GM12865 (cell line): ENCODE measurements at regions not wholly inside any gene's neighbourhood (a gene's known extent, or its start where the extent isn't known, plus 50 kb on each side); places are given as distances from the start of the nearest gene placed in this dataset.
"Not testable (repeated sequence)": the region's sequence is repeated elsewhere in the genome, so short reads cannot be mapped to it uniquely, and the experiment has no call there.

Experiments
- DNase-seq: peaks from one replicate; pipeline ENCODE4 v3.0.0; 2010; ENCODE audit warnings: low read depth
- H3K4me3 ChIP-seq: 2 replicates; pipeline ENCODE4 v1.5.1; 2011; ENCODE audit warnings: mild to moderate bottlenecking, low read depth, low read length, control low read depth
- TF ChIP-seq, protein P1 (sequence below): IDR thresholded peaks from 2 replicates; pipeline ENCODE4 v1.5.1; 2011; ENCODE audit warnings: low read length, control low read depth, low read depth, inconsistent platforms; ENCODE audit not compliant: insufficient read depth; ENCODE audit errors: missing control alignments

DNA sequence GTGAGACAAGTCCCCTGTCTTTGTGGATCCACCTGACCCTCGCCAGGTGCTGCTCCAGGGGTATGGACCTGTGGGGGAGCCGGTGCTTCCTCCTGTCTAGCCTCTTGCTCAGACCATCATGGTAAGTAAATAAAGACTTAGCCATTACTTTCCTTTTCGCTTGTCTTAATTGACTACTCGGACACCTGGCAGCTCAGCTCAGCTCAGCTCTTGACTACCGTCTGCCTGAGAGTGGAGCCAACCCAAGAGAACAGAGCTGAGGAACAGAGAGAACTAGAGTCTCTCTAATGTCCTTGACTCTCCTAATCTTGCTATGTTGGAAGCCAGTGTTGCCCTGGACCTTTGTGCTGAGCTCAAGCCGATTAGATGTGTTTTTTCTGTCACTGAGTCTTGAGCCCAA is 170.3 kb upstream of the CXCR4 start:
- DNase-seq, result no peak
- no peak overlapping the region for H3K4me3 ChIP-seq
- TF ChIP-seq, protein P1, sequence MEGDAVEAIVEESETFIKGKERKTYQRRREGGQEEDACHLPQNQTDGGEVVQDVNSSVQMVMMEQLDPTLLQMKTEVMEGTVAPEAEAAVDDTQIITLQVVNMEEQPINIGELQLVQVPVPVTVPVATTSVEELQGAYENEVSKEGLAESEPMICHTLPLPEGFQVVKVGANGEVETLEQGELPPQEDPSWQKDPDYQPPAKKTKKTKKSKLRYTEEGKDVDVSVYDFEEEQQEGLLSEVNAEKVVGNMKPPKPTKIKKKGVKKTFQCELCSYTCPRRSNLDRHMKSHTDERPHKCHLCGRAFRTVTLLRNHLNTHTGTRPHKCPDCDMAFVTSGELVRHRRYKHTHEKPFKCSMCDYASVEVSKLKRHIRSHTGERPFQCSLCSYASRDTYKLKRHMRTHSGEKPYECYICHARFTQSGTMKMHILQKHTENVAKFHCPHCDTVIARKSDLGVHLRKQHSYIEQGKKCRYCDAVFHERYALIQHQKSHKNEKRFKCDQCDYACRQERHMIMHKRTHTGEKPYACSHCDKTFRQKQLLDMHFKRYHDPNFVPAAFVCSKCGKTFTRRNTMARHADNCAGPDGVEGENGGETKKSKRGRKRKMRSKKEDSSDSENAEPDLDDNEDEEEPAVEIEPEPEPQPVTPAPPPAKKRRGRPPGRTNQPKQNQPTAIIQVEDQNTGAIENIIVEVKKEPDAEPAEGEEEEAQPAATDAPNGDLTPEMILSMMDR, result no peak

DNA sequence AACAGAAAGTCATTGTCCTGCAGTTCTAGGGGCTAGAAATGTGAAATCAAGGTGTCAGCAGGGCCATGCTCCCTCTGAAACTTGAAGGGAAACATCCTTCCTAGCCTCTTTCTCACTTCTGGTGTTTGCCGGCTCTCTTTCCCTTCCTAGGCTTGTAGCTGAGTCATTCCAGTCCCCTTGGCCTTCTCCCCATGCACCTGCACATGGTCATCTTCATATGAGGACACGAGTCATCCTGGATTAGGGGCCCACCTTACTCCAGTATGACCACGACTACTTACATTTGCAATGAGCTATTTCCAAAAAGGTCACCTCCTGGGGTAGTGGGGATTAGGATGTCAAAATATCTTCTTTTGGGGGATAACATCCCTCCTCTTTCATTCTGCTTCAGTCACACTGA is 168.5 kb upstream of the CXCR4 start:
- peak; percentile 37 for DNase-seq
- TF ChIP-seq, protein P1, result no peak
- no peak overlapping the region for H3K4me3 ChIP-seq

DNA sequence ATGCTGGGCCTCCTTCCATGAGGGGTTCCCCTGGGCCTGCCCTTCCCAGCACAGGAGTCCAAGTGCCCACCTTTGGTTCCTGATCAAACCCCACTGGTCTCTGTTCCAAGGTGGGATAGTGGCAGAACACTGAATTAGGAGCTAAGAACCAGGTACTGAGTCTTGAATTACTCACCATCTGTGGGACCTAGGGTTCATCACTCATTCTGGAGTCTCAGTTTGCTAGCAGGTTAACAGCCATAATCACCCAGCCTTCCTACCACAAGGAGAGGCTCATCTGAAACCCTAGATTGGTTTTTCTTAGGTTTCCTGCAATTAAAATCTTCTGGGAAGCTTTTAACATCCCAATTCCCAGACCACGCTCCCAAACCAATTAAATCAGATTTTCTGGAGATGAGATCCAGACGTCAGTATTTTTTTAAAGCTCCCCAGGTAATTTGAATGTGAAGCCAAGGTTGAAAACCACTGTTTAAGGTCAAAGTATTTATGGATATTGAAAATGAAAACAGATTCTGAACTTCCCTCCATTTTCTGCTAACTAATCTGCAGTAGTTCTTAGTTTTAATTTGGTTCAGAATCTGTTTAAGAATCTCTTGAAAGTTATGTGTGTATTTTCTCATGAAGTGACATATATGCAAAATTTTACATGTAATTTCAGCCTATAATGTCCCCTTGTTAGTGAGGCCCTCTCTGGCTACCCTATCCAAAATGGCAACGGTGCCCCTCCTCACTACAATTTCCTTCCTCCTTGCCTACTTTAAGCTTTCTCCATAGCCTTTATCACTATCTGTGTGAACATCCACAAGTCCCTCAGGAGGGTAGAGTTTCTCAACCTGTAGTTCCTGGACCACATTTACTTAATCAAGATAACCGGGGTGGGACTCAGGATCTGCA is 166.5 kb upstream of the CXCR4 start:
- peak; percentile 45 for DNase-seq
- TF ChIP-seq, protein P1, result no peak
- no peak overlapping the region for H3K4me3 ChIP-seq

DNA sequence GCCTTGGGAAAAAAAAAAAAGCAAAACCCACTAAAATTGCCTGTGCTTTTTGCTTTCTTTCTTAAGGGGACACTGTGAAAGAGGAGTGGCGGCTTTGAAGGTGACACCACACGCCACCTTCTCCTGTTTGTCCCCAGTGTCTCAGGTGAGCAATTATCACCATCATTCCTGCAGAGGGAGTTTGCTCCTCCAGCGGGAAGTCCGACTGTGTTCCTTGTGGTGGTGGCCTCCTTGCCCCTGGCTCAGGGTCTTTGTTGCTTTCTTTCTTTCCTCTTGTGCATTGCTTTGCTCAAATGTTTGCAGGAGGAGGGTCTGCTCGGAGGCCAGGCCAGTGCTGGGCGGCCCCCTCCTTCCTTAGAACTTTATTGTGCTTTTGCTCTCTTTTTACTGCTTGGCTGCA is 164.3 kb upstream of the CXCR4 start:
- DNase-seq, result no peak
- TF ChIP-seq, protein P1, result no peak
- no peak overlapping the region for H3K4me3 ChIP-seq

DNA sequence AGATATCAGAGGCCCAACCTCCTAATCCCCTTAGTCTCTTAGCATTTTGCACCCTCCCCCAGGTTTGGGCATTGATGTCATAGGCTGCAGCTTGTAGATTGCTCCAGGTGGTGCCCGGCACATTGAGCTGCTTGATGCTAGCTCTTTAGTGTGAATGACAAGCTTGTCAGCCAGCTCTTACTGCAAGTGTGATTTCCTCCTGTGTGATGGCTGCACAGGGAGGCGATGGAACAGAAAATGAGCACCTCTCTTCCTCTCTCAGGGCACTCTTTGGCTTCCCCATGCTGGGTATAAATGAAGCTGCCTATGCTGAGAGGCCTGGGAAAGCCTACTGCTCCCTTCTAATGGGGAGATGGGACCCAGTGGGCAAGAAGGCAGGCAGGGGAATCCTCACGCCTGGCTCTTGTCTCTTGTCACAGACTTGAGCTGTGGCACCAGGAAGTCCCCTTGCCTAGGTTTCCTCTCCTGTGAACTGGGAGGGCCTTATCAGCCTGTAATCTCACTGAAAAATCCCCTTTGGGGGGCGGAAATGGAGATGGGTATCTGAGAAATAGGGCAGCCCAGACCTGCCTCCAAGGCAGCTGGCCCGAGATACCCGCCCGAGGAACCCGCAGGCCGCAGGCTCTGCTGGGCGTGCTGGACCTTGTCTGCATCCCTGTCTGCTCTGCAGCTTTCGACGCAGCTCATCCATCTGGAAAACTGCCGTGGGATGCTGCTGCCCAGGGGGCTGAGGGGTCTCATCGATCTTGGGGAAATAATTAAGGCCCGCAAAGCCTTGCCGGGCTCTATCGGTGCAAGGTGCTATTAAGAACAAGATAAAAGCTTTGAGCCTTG is 163.5 kb upstream of the CXCR4 start:
- DNase-seq, result peak; percentile 58
- no peak overlapping the region for H3K4me3 ChIP-seq
- TF ChIP-seq, protein P1, result no peak

DNA sequence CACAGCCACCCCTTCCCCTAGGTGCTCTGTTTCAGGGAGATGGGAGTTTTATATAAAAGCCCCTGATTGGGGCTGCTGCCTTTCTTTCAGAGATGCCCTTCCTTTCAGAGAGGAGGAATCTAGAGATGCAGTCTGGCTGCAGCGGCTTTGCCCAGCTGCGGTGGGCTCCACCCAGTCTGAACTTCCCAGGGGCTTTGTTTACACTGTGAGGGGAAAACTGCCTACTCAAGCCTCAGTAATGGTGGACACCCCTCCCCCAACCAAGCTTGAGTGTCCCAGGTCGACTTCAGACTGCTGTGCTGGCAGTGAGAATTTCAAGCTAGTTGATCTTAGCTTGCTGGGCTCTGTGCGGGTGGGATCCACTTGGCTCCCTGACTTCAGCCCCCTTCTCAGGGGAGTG is 148.4 kb upstream of the CXCR4 start:
- not testable (repeated sequence) for DNase-seq, H3K4me3 ChIP-seq

DNA sequence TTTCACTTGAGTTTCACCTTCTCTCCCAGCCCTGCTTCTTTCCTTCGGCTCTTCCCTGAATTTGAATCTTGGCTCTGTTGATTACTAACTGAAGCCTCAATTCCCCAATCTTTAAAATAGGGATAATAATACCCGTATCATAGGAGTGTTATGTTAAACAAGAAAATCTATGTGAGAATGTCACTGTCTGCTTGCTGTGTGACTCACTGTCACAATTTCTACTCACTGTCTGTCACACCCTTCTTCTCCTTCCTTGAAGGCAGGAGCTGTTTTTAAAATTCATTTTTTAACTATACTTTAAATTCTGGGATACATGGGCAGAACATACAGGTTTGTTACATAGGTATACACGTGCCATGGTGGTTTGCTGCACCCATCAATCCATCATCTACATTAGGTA is 141.6 kb upstream of the CXCR4 start:
- TF ChIP-seq, protein P1, result no peak
- H3K4me3 ChIP-seq, result no peak overlapping the region
- DNase-seq, result no peak
